Body of pancreas (tissue), 4 donors: ENCODE measurements at regions not wholly inside any gene's neighbourhood (a gene's known extent, or its start where the extent isn't known, plus 50 kb on each side); places are given as distances from the start of the nearest gene placed in this dataset.
A peak's percentile ranks its signal among the peaks of the same experiment; 100 is the strongest.

Experiments
- ATAC-seq: fragments of 150-250 bp; one replicate; pipeline ENCODE4 v1.9.1; 2016
- DNase-seq, 4 donors: peaks; one replicate each; pipeline ENCODE4 v3.0.0-alpha.2; 2019
- H3K27ac ChIP-seq, 4 donors: fragments of 200-600 bp; sonication (generic); 1 replicate in 3 of 4; 2 replicates in 1 of 4; pipeline versions ENCODE4 v1.5.1 to v1.6.1; 2016 to 2019; ENCODE audit warnings: mild to moderate bottlenecking in 1 of 4, mixed read lengths in 1 of 4, moderate library complexity in 1 of 4
- H3K27me3 ChIP-seq, 2 donors: fragments of 200-600 bp; sonication (generic); one replicate each; pipeline ENCODE4 v1.6.0; 2016; ENCODE audit warnings: mild to moderate bottlenecking in 1 of 2
- H3K36me3 ChIP-seq, 2 donors: fragments of 200-600 bp; sonication (generic); replicated peaks in 1 of 2; 2 replicates each; pipeline ENCODE4 v1.5.1; 2016; ENCODE audit warnings: low read depth in 2 of 2; ENCODE audit not compliant: insufficient read depth in 1 of 2
- H3K4me1 ChIP-seq: fragments of 200-600 bp; sonication (generic); one replicate; pipeline ENCODE4 v1.6.0; 2016
- H3K4me3 ChIP-seq, 2 donors: fragments of 200-600 bp; sonication (generic); 1 replicate in 1 of 2; 2 replicates in 1 of 2; pipeline ENCODE4 v1.5.1; 2016 to 2019
- H3K9me3 ChIP-seq, 3 donors: fragments of 200-600 bp; sonication (generic); 1 replicate in 2 of 3; 2 replicates in 1 of 3; pipeline ENCODE4 v1.5.1; 2016
- CTCF ChIP-seq, 7 experiments: fragments of 450-650 bp in 4 of 7; fragments of 200-600 bp in 3 of 7; sonication (generic) in 3 of 7; IDR thresholded peaks; one replicate each; pipeline ENCODE4 v1.5.1; 2016 to 2019; ENCODE audit warnings: antibody characterized with exemption in 7 of 7
- POLR2A ChIP-seq, 3 donors: fragments of 450-650 bp; IDR thresholded peaks; one replicate each; pipeline ENCODE4 v1.6.1; 2016; ENCODE audit warnings: antibody characterized with exemption in 3 of 3, mild to moderate bottlenecking in 2 of 3
- WGBS, 2 donors: methylation state at CpG; one replicate each; pipeline ENCODE4 v1.1.5; 2017; 5-methylcytosine and 5-hydroxymethylcytosine counted together
- intact Hi-C: fragments of 100-400 bp; cut with DNase I; formaldehyde crosslinking; loops from one replicate; pipeline ENCODE4 v1.15.1; 2023

GRCh38 chr1:81681114-81681513 lies 119.6 kb upstream of the ADGRL2 start:
- WGBS, 2 donors = 2 to 7% methylated on average over 2 of the region's 2 CpGs
- no peak for ATAC-seq
- Histone ChIP-seq H3K36me3 (no peaks in the 10 kb centered on the region), H3K9me3 (no peaks in the 10 kb centered on the region), H3K27me3 (no peaks in the 10 kb centered on the region), H3K4me3 (no peak overlapping the region), H3K4me1 (peaks cover 16% of the 10 kb centered on the region), H3K27ac (peak overlapping the region in 1 of 4 donors; percentile 33)
- intact Hi-C loops = no loop called here
- TF ChIP-seq CTCF (IDR thresholded peaks at IDR 0.05) (no peak), POLR2A (IDR thresholded peaks at IDR 0.05) (no peak)
- DNase-seq = no peak

GRCh38 chr1:81679942-81680341 lies 120.8 kb upstream of the ADGRL2 start:
- Histone ChIP-seq H3K4me1 (peaks cover 16% of the 10 kb centered on the region), H3K9me3 (no peaks in the 10 kb centered on the region), H3K27ac (no peak overlapping the region), H3K27me3 (no peaks in the 10 kb centered on the region), H3K4me3 (no peak overlapping the region), H3K36me3 (no peaks in the 10 kb centered on the region)
- no peak for DNase-seq
- intact Hi-C loops = no loop called here
- no peak for ATAC-seq
- 77 to 85% methylated on average over 3 of the region's 3 CpGs for WGBS, 2 donors
- TF ChIP-seq POLR2A (IDR thresholded peaks at IDR 0.05) = no peak
- no peak for TF ChIP-seq CTCF (IDR thresholded peaks at IDR 0.05)

GRCh38 chr1:81678779-81679178 lies 122.0 kb upstream of the ADGRL2 start:
- 47 to 65% methylated on average over 3 of the region's 3 CpGs for WGBS, 2 donors
- H3K27me3 ChIP-seq = no peaks in the 10 kb centered on the region
- ATAC-seq = peak; percentile 27
- no peaks in the 10 kb centered on the region for H3K9me3 ChIP-seq
- H3K4me3 ChIP-seq = no peak overlapping the region
- H3K36me3 ChIP-seq = no peaks in the 10 kb centered on the region
- H3K27ac ChIP-seq = no peak overlapping the region
- peaks cover 16% of the 10 kb centered on the region for H3K4me1 ChIP-seq
- intact Hi-C loops = no loop called here
- TF ChIP-seq CTCF (IDR thresholded peaks at IDR 0.05) (no peak), POLR2A (IDR thresholded peaks at IDR 0.05) (no peak)
- no peak for DNase-seq

GRCh38 chr1:81672766-81673165 lies 128.0 kb upstream of the ADGRL2 start:
- Histone ChIP-seq H3K27me3 (no peaks in the 10 kb centered on the region), H3K27ac (no peak overlapping the region), H3K36me3 (no peaks in the 10 kb centered on the region), H3K9me3 (no peaks in the 10 kb centered on the region), H3K4me1 (no peaks in the 10 kb centered on the region), H3K4me3 (no peak overlapping the region)
- no peak for TF ChIP-seq CTCF (IDR thresholded peaks at IDR 0.05)
- no peak for TF ChIP-seq POLR2A (IDR thresholded peaks at IDR 0.05)
- intact Hi-C loops = no loop called here
- DNase-seq (no peak), ATAC-seq (no peak)

- Histone ChIP-seq H3K4me3 (no peak overlapping the region), H3K27ac (no peak overlapping the region), H3K27me3 (no peaks in the 10 kb centered on the region), H3K9me3 (no peaks in the 10 kb centered on the region), H3K4me1 (no peaks in the 10 kb centered on the region), H3K36me3 (no peaks in the 10 kb centered on the region)
- DNase-seq (no peak), ATAC-seq (no peak)
- 53 to 61% methylated on average over 3 of the region's 3 CpGs for WGBS, 2 donors
- intact Hi-C loops = no loop called here
- no peak for TF ChIP-seq POLR2A (IDR thresholded peaks at IDR 0.05)
- no peak for TF ChIP-seq CTCF (IDR thresholded peaks at IDR 0.05)
These were observed 129.7 kb upstream of the ADGRL2 start for GRCh38 chr1:81671038-81671437.
